ENCODE measurements at regions not wholly inside any gene's neighbourhood (a gene's known extent, or its start where the extent isn't known, plus 50 kb on each side); places are given as distances from the start of the nearest gene placed in this dataset.

GRCh38 chr4:181475781-181476507, 767.3 kb upstream of the TENM3 start:
- Histone ChIP-seq H3K9ac (ENCODE audit: low read depth, low read length) (no peak overlapping the region), H3K9me3 (ENCODE audit: insufficient read depth, low read length, severe bottlenecking) (no peaks in the 10 kb centered on the region), H3K36me3 (ENCODE audit: insufficient read depth, low read length) (no peaks in the 10 kb centered on the region), H2AFZ (ENCODE audit: low read depth, low read length) (no peak overlapping the region), H3K27me3 (ENCODE audit: insufficient read depth, low read length, poor library complexity) (no peaks in the 10 kb centered on the region), H3K79me2 (ENCODE audit: insufficient read depth, low read length) (no peaks in the 10 kb centered on the region), H3K4me3 (ENCODE audit: low read depth in 1 of 2, low read length in 2 of 2) (no peak overlapping the region), H3K4me2 (ENCODE audit: insufficient read depth, low read length) (no peak overlapping the region), H3K4me1 (ENCODE audit: insufficient read depth, low read length) (no peaks in the 10 kb centered on the region), H4K20me1 (ENCODE audit: insufficient read depth, low read length) (no peaks in the 10 kb centered on the region), H3K27ac (ENCODE audit: low read length) (no peak overlapping the region)
- no peak for ATAC-seq (ENCODE audit: insufficient read depth, low read depth)
- no peak for TF ChIP-seq EZH2 (IDR thresholded peaks at IDR 0.05; ENCODE audit: borderline replicate concordance, low read depth, low read length, severe bottlenecking)
- TF ChIP-seq CTCF (IDR thresholded peaks at IDR 0.05; ENCODE audit: borderline replicate concordance, extremely low read depth, low read length, poor library complexity, severe bottlenecking): no peak
- no peak for DNase-seq

GRCh38 chr4:181476508-181476890, 766.7 kb upstream of the TENM3 start:
- Histone ChIP-seq H3K4me2 (ENCODE audit: insufficient read depth, low read length) (no peak overlapping the region), H2AFZ (ENCODE audit: low read depth, low read length) (no peak overlapping the region), H3K4me3 (ENCODE audit: low read depth in 1 of 2, low read length in 2 of 2) (no peak overlapping the region), H3K27me3 (ENCODE audit: insufficient read depth, low read length, poor library complexity) (no peaks in the 10 kb centered on the region), H3K36me3 (ENCODE audit: insufficient read depth, low read length) (no peaks in the 10 kb centered on the region), H3K27ac (ENCODE audit: low read length) (no peak overlapping the region), H3K4me1 (ENCODE audit: insufficient read depth, low read length) (no peaks in the 10 kb centered on the region), H3K9me3 (ENCODE audit: insufficient read depth, low read length, severe bottlenecking) (no peaks in the 10 kb centered on the region), H4K20me1 (ENCODE audit: insufficient read depth, low read length) (no peaks in the 10 kb centered on the region), H3K79me2 (ENCODE audit: insufficient read depth, low read length) (no peaks in the 10 kb centered on the region), H3K9ac (ENCODE audit: low read depth, low read length) (no peak overlapping the region)
- ATAC-seq (ENCODE audit: insufficient read depth, low read depth) (no peak), DNase-seq (no peak)
- TF ChIP-seq CTCF (IDR thresholded peaks at IDR 0.05; ENCODE audit: borderline replicate concordance, extremely low read depth, low read length, poor library complexity, severe bottlenecking) (no peak), EZH2 (IDR thresholded peaks at IDR 0.05; ENCODE audit: borderline replicate concordance, low read depth, low read length, severe bottlenecking) (no peak)

GRCh38 chr4:181477591-181477990, 765.6 kb upstream of the TENM3 start:
- TF ChIP-seq CTCF (IDR thresholded peaks at IDR 0.05; ENCODE audit: borderline replicate concordance, extremely low read depth, low read length, poor library complexity, severe bottlenecking): no peak
- no peak for TF ChIP-seq EZH2 (IDR thresholded peaks at IDR 0.05; ENCODE audit: borderline replicate concordance, low read depth, low read length, severe bottlenecking)
- Histone ChIP-seq H3K4me3 (ENCODE audit: low read depth in 1 of 2, low read length in 2 of 2) (no peak overlapping the region), H3K27me3 (ENCODE audit: insufficient read depth, low read length, poor library complexity) (no peaks in the 10 kb centered on the region), H3K4me1 (ENCODE audit: insufficient read depth, low read length) (no peaks in the 10 kb centered on the region), H2AFZ (ENCODE audit: low read depth, low read length) (no peak overlapping the region), H3K9me3 (ENCODE audit: insufficient read depth, low read length, severe bottlenecking) (no peaks in the 10 kb centered on the region), H4K20me1 (ENCODE audit: insufficient read depth, low read length) (no peaks in the 10 kb centered on the region), H3K79me2 (ENCODE audit: insufficient read depth, low read length) (no peaks in the 10 kb centered on the region), H3K9ac (ENCODE audit: low read depth, low read length) (no peak overlapping the region), H3K4me2 (ENCODE audit: insufficient read depth, low read length) (no peak overlapping the region), H3K36me3 (ENCODE audit: insufficient read depth, low read length) (no peaks in the 10 kb centered on the region), H3K27ac (ENCODE audit: low read length) (no peak overlapping the region)
- DNase-seq (no peak), ATAC-seq (ENCODE audit: insufficient read depth, low read depth) (no peak)
